Panc1 (cell line): ENCODE measurements at regions not wholly inside any gene's neighbourhood (a gene's known extent, or its start where the extent isn't known, plus 50 kb on each side); places are given as distances from the start of the nearest gene placed in this dataset.
A peak's percentile ranks its signal among the peaks of the same experiment; 100 is the strongest.

Source experiments
- ATAC-seq: fragments of 200-7000 bp; cut with Tn5 transposase; 2 replicates; pipeline ENCODE4 v1.9.1; 2020; ENCODE audit warnings: mild to moderate bottlenecking, moderate library complexity
- BruUV-seq: library from RNA; stranded (reverse); fragments of 400-500 nt; replicated peaks from 2 replicates; lab custom pipeline; 2021; lab: Mats Ljungman, UMichigan
- CTCF ChIA-PET: fragments of 300-600 bp; sonication (Branson Sonifier 250); formaldehyde crosslinking; loops from one replicate; lab custom pipeline; 2022; ENCODE audit warnings: antibody characterized with exemption; lab: Charles Lee
- POLR2A ChIA-PET: fragments of 300-600 bp; sonication (Branson Sonifier 250); formaldehyde crosslinking; loops from one replicate; lab custom pipeline; 2022; ENCODE audit warnings: antibody characterized with exemption; lab: Charles Lee
- DNase-seq: peaks from one replicate; pipeline ENCODE4 v3.0.0-alpha.2; 2010; ENCODE audit warnings: low read depth, low spot score
- H3K27ac ChIP-seq: 2 replicates; pipeline ENCODE4 v1.5.1; 2011; ENCODE audit warnings: mild to moderate bottlenecking, low read length, inconsistent platforms
- H3K27me3 ChIP-seq: fragments of 200-500 bp; sonication (Bioruptor generic); 2 replicates; pipeline ENCODE4 v1.6.0; 2014; ENCODE audit warnings: low read length, inconsistent platforms; ENCODE audit not compliant: control insufficient read depth, insufficient read depth
- H3K36me3 ChIP-seq: fragments of 200-500 bp; sonication (Bioruptor generic); 2 replicates; pipeline ENCODE4 v1.5.1; 2014; ENCODE audit warnings: inconsistent platforms, mild to moderate bottlenecking, low read length, moderate library complexity; ENCODE audit not compliant: control insufficient read depth, insufficient read depth
- H3K4me1 ChIP-seq: 2 replicates; pipeline ENCODE4 v1.5.1; 2011; ENCODE audit warnings: inconsistent platforms, mild to moderate bottlenecking, low read length, moderate library complexity; ENCODE audit not compliant: control insufficient read depth, insufficient read depth
- H3K4me3 ChIP-seq, 2 experiments: 2 replicates each; pipeline ENCODE4 v1.5.1; 2011 to 2012; ENCODE audit warnings: low read depth in 2 of 2, low read length in 2 of 2, mild to moderate bottlenecking in 2 of 2, inconsistent platforms in 1 of 2, moderate library complexity in 1 of 2
- H3K9me3 ChIP-seq: fragments of 200-500 bp; sonication (Bioruptor generic); 2 replicates; pipeline ENCODE4 v1.5.1; 2014; ENCODE audit warnings: low read depth, mild to moderate bottlenecking, inconsistent platforms, low read length, moderate library complexity; ENCODE audit not compliant: control insufficient read depth, insufficient read depth
- CTCF ChIP-seq: fragments of 450-650 bp; IDR thresholded peaks from 2 replicates; pipeline ENCODE4 v1.5.1; 2017; ENCODE audit warnings: mild to moderate bottlenecking
- POLR2AphosphoS5 ChIP-seq: IDR thresholded peaks from 2 replicates; pipeline ENCODE4 v1.6.1; 2012; ENCODE audit warnings: mild to moderate bottlenecking, low read depth, low read length, moderate library complexity
- REST ChIP-seq, 2 experiments: IDR thresholded peaks; 2 replicates each; pipeline ENCODE4 v1.6.1; 2011 to 2012; ENCODE audit warnings: low read depth in 2 of 2, control low read depth in 1 of 2, low read length in 1 of 2, mild to moderate bottlenecking in 1 of 2, moderate library complexity in 1 of 2; ENCODE audit not compliant: insufficient read depth in 1 of 2
- SIN3A ChIP-seq: IDR thresholded peaks from 2 replicates; pipeline ENCODE4 v1.6.1; 2012; ENCODE audit warnings: low read depth, mild to moderate bottlenecking, low read length, moderate library complexity, borderline replicate concordance; ENCODE audit not compliant: insufficient read depth
- TCF7L2 ChIP-seq: IDR thresholded peaks from 2 replicates; pipeline ENCODE4 v1.6.1; 2011; ENCODE audit warnings: mild to moderate bottlenecking, low read depth, low read length, inconsistent platforms
- in situ Hi-C: cut with HindIII; loops from 2 replicates; pipeline ENCODE4 v1.10.0; 2016; ENCODE audit warnings: low sequenced_read_pairs, low pct_unique_long_range_greater_than_20kb
- intact Hi-C: fragments of 100-400 bp; cut with micrococcal nuclease; formaldehyde crosslinking; loops from one replicate; pipeline ENCODE4 v1.10.0; 2022; ENCODE audit not compliant: unreplicated experiment

GRCh38 chr15:60272623-60273022 lies 125.2 kb downstream of the ANXA2 start:
- DNase-seq (no peak), ATAC-seq (no peak)
- H3K27ac ChIP-seq: no peak overlapping the region
- peaks cover 10% of the 10 kb centered on the region for H3K27me3 ChIP-seq
- no TSS peak for BruUV-seq
- ChIA-PET POLR2A (no interaction called here), CTCF (no interaction called here)
- in situ Hi-C loops: no loop called here
- peaks cover 6% of the 10 kb centered on the region for H3K9me3 ChIP-seq
- intact Hi-C loops: no loop called here
- no peak overlapping the region for H3K4me3 ChIP-seq
- H3K36me3 ChIP-seq: no peaks in the 10 kb centered on the region
- TF ChIP-seq CTCF: peak; percentile 26; the same call in 1 of the 2 replicates
- no peak for TF ChIP-seq TCF7L2
- H3K4me1 ChIP-seq: no peaks in the 10 kb centered on the region

GRCh38 chr15:60275624-60276023 lies 122.2 kb downstream of the ANXA2 start:
- BruUV-seq: no TSS peak
- intact Hi-C loops (no loop called here), in situ Hi-C loops (no loop called here)
- TF ChIP-seq CTCF (no peak), TCF7L2 (no peak), POLR2AphosphoS5 (no peak), REST (IDR thresholded peaks at IDR 0.05; ENCODE audit: insufficient read depth in 1 of 2, low read depth in 2 of 2, low read length in 1 of 2) (no peak), SIN3A (no peak)
- CTCF ChIA-PET: interaction anchor here (0.5 kb wide), 1 partner anchor 269 kb away, joined by 3 read pairs; no protein-coding TSS in a partner anchor
- H3K36me3 ChIP-seq: no peaks in the 10 kb centered on the region
- no peak overlapping the region for H3K27ac ChIP-seq
- H3K27me3 ChIP-seq: no peaks in the 10 kb centered on the region
- no peak overlapping the region for H3K4me3 ChIP-seq
- peaks cover 6% of the 10 kb centered on the region for H3K9me3 ChIP-seq
- ATAC-seq: no peak
- no peak for DNase-seq
- POLR2A ChIA-PET: no interaction called here
- H3K4me1 ChIP-seq: no peaks in the 10 kb centered on the region
